ENCODE measurements at regions not wholly inside any gene's neighbourhood (a gene's known extent, or its start where the extent isn't known, plus 50 kb on each side); places are given as distances from the start of the nearest gene placed in this dataset.
"Not testable (repeated sequence)": the region's sequence is repeated elsewhere in the genome, so short reads cannot be mapped to it uniquely, and the experiment has no call there.

- TF ChIP-seq POLR2A (IDR thresholded peaks at IDR 0.05; ENCODE audit: low read depth, low read length); POLR2AphosphoS5 (IDR thresholded peaks at IDR 0.05; ENCODE audit: low read depth, low read length); TAF1 (IDR thresholded peaks at IDR 0.05; ENCODE audit: borderline replicate concordance, low read depth, low read length): not testable (repeated sequence)
Observed at GRCh38 chr12:75854137-75854536, 177.4 kb downstream of the PHLDA1 start.

Data from GM12892 (cell line).